ENCODE measurements at regions not wholly inside any gene's neighbourhood (a gene's known extent, or its start where the extent isn't known, plus 50 kb on each side); places are given as distances from the start of the nearest gene placed in this dataset.
"Not testable (repeated sequence)": the region's sequence is repeated elsewhere in the genome, so short reads cannot be mapped to it uniquely, and the experiment has no call there.

DNA sequence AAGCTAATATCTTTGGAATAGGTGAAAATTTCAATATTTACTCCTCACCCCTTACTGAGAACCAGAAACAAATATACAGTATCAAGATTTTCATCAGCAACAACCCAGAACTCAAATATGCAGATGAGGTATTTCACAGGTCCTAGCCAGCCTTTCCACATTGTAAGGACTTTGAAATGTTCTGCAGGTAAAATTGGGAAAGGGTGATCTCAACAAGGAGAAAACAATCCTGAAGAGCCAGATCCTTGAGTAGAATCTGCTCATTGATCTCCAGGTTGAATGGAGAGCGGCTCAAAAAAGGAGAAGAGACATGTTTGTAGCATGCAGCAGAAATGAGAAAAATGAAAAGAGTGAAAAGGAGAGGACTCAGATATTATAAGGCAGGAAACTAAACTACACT lies 493.3 kb upstream of the NAALADL2 start:
- H3K36me3 ChIP-seq (ENCODE audit: low read depth, missing control alignments): no peaks in the 10 kb centered on the region
- TF ChIP-seq POLR2A (IDR thresholded peaks at IDR 0.05) (no peak), CTCF (IDR thresholded peaks at IDR 0.05) (no peak)
- H3K4me3 ChIP-seq: no peak overlapping the region
- no peak for DNase-seq
- no peaks in the 10 kb centered on the region for H3K9me3 ChIP-seq
- intact Hi-C loops (cut with DNase I; ENCODE audit: low total_unique reads): no loop called here
- H3K27ac ChIP-seq: no peak overlapping the region
- WGBS, 2 donors: 82 to 85% methylated on average over 1 of the region's 1 CpG
- no peaks in the 10 kb centered on the region for H3K27me3 ChIP-seq
- H3K4me1 ChIP-seq: no peaks in the 10 kb centered on the region

DNA sequence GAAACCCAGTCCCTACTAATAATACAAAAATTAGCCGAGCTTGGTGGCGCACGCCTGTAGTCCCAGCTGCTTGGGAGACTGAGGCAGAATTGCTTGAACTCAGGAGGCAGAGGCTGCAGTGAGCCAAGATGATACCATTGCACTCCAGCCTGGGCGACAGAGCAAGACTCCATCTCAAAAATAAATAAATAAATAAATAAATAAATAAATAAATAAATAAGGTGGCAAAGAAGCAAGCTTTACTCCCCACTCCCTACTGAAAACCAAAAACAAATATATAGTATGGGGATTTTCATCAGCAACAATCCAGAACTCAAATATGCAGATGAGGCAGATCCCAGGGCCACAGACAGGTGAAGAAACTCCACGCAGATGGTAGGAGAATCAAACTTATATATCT lies 492.2 kb upstream of the NAALADL2 start:
- WGBS, 2 donors: 80 to 81% methylated on average over 5 of the region's 5 CpGs
- intact Hi-C loops (cut with DNase I; ENCODE audit: low total_unique reads); H3K36me3 ChIP-seq (ENCODE audit: low read depth, missing control alignments); H3K9me3 ChIP-seq; H3K4me1 ChIP-seq; H3K27ac ChIP-seq; H3K27me3 ChIP-seq; DNase-seq; H3K4me3 ChIP-seq: not testable (repeated sequence)

GRCh38 chr3:174376346-174376745 lies 482.8 kb upstream of the NAALADL2 start:
- no peaks in the 10 kb centered on the region for H3K36me3 ChIP-seq (ENCODE audit: low read depth, missing control alignments)
- TF ChIP-seq POLR2A (IDR thresholded peaks at IDR 0.05) (no peak), CTCF (IDR thresholded peaks at IDR 0.05) (no peak)
- intact Hi-C loops (cut with DNase I; ENCODE audit: low total_unique reads): no loop called here
- DNase-seq: no peak
- no peaks in the 10 kb centered on the region for H3K9me3 ChIP-seq
- H3K27ac ChIP-seq: no peak overlapping the region
- H3K4me1 ChIP-seq: no peaks in the 10 kb centered on the region
- H3K27me3 ChIP-seq: no peaks in the 10 kb centered on the region
- H3K4me3 ChIP-seq: no peak overlapping the region

- Histone ChIP-seq H3K9me3 (no peaks in the 10 kb centered on the region), H3K27me3 (no peaks in the 10 kb centered on the region), H3K4me3 (peak overlapping the region; percentile 22 to 45), H3K27ac (no peak overlapping the region), H3K36me3 (ENCODE audit: low read depth, missing control alignments) (no peaks in the 10 kb centered on the region), H3K4me1 (no peaks in the 10 kb centered on the region)
- intact Hi-C loops (cut with DNase I; ENCODE audit: low total_unique reads): no loop called here
- no peak for TF ChIP-seq CTCF (IDR thresholded peaks at IDR 0.05)
- no peak for TF ChIP-seq POLR2A (IDR thresholded peaks at IDR 0.05)
- WGBS, 2 donors: 75 to 79% methylated on average over 29 to 32 of the region's 32 CpGs
- peak; percentile 55 for DNase-seq
Measured at GRCh38 chr3:174377096-174377495, 482.0 kb upstream of the NAALADL2 start.

DNA sequence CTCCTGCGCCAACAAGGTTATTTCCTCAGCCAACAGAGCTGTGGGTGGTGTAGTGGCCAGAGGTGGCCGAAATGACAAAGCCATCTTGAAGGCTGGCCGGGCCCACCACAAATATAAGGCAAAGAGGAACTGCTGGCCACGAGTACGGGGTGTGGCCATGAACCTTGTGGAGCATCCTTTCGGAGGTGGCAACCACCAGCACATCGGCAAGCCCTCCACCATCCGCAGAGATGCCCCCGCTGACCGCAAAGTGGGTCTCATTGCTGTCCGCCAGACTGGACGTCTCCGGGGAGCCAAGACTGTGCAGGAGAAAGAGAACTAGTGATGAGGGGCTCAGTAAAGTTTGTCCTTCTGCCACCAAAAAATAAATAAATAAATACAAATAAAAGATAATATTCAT lies 481.4 kb upstream of the NAALADL2 start:
- H3K4me1 ChIP-seq: no peaks in the 10 kb centered on the region
- no peak for DNase-seq
- H3K36me3 ChIP-seq (ENCODE audit: low read depth, missing control alignments): no peaks in the 10 kb centered on the region
- no peak for TF ChIP-seq POLR2A (IDR thresholded peaks at IDR 0.05)
- no peak for TF ChIP-seq CTCF (IDR thresholded peaks at IDR 0.05)
- WGBS, 2 donors: 43 to 73% methylated on average over 13 of the region's 13 CpGs
- intact Hi-C loops (cut with DNase I; ENCODE audit: low total_unique reads): no loop called here
- H3K27me3 ChIP-seq: no peaks in the 10 kb centered on the region
- H3K27ac ChIP-seq: no peak overlapping the region
- peak overlapping the region; percentile 22 to 45 for H3K4me3 ChIP-seq
- no peaks in the 10 kb centered on the region for H3K9me3 ChIP-seq
